ENCODE measurements at regions not wholly inside any gene's neighbourhood (a gene's known extent, or its start where the extent isn't known, plus 50 kb on each side); places are given as distances from the start of the nearest gene placed in this dataset.

- TF ChIP-seq CTCF (IDR thresholded peaks at IDR 0.05) = no peak
- TF ChIP-seq POLR2A (IDR thresholded peaks at IDR 0.05) = no peak
These were observed 101.4 kb downstream of the TSEN15 start for GRCh38 chr1:184152974-184153373.

Data from thyroid gland (tissue), 4 donors.